ENCODE measurements at regions not wholly inside any gene's neighbourhood (a gene's known extent, or its start where the extent isn't known, plus 50 kb on each side); places are given as distances from the start of the nearest gene placed in this dataset.

DNA sequence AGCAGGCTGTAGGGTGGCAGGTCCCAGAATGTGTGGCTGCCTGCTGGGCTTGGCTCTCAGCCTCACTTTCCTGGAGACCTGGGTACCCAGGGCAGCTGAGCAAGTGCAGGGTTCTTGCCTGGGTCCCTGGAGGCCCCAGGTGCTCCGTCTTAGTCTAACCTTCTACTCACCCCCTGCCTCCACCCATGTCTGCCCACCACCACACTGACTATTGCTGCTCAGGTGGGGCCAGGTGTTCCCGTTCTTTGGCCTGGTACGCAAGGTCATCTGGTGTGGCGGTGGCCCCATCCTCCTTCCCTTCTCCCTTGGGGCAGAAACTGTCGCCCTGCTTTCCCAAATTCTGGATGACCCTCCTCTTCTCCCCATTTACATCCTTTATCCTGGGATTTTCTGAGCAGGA is 319.9 kb downstream of the TMEM121 start:
- Histone ChIP-seq H3F3A (replicated peaks; ENCODE audit: low read depth) (no peaks in the 10 kb centered on the region), H3K27ac (ENCODE audit: low read depth) (no peak overlapping the region), H3K4me3 (no peak overlapping the region), H3K9me2 (ENCODE audit: insufficient read depth) (no peaks in the 10 kb centered on the region), H3K36me3 (ENCODE audit: insufficient read depth) (no peaks in the 10 kb centered on the region), H3K27me3 (ENCODE audit: insufficient read depth) (no peaks in the 10 kb centered on the region), H3K4me1 (ENCODE audit: insufficient read depth) (no peaks in the 10 kb centered on the region), H3K79me2 (replicated peaks; ENCODE audit: insufficient read depth) (no peaks in the 10 kb centered on the region), H4K20me1 (replicated peaks; ENCODE audit: insufficient read depth) (no peaks in the 10 kb centered on the region), H3K4me2 (no peak overlapping the region), H2AFZ (no peak overlapping the region)
- ATAC-seq (no peak), DNase-seq (ENCODE audit: low spot score) (no peak)
- Mint-ChIP-seq H3K27me3 (ENCODE audit: insufficient read depth, low read depth, poor library complexity) (peaks cover 14% of the 10 kb centered on the region), H3K4me1 (no peaks in the 10 kb centered on the region), H3K4me3 (no peak overlapping the region), H3K9me3 (peaks cover 91% of the 10 kb centered on the region), H3K36me3 (ENCODE audit: low read depth) (peaks cover 33% of the 10 kb centered on the region), H3K27ac (no peak overlapping the region)
- no peak for TF ChIP-seq STAT1 (IDR thresholded peaks at IDR 0.05; ENCODE audit: unreplicated experiment)
- TF ChIP-seq ZNF331 (CRISPR knock-in tag; IDR thresholded peaks at IDR 0.05; ENCODE audit: low read depth), result no peak
- TF ChIP-seq POLR2AphosphoS5 (IDR thresholded peaks at IDR 0.05; ENCODE audit: low read depth), result no peak
- no peak for TF ChIP-seq EZH2phosphoT487 (IDR thresholded peaks at IDR 0.05; ENCODE audit: unreplicated experiment)
- TF ChIP-seq, protein P1, sequence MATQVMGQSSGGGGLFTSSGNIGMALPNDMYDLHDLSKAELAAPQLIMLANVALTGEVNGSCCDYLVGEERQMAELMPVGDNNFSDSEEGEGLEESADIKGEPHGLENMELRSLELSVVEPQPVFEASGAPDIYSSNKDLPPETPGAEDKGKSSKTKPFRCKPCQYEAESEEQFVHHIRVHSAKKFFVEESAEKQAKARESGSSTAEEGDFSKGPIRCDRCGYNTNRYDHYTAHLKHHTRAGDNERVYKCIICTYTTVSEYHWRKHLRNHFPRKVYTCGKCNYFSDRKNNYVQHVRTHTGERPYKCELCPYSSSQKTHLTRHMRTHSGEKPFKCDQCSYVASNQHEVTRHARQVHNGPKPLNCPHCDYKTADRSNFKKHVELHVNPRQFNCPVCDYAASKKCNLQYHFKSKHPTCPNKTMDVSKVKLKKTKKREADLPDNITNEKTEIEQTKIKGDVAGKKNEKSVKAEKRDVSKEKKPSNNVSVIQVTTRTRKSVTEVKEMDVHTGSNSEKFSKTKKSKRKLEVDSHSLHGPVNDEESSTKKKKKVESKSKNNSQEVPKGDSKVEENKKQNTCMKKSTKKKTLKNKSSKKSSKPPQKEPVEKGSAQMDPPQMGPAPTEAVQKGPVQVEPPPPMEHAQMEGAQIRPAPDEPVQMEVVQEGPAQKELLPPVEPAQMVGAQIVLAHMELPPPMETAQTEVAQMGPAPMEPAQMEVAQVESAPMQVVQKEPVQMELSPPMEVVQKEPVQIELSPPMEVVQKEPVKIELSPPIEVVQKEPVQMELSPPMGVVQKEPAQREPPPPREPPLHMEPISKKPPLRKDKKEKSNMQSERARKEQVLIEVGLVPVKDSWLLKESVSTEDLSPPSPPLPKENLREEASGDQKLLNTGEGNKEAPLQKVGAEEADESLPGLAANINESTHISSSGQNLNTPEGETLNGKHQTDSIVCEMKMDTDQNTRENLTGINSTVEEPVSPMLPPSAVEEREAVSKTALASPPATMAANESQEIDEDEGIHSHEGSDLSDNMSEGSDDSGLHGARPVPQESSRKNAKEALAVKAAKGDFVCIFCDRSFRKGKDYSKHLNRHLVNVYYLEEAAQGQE (IDR thresholded peaks at IDR 0.05; ENCODE audit: unreplicated experiment), result no peak
- TF ChIP-seq ZNF114 (CRISPR knock-in tag; IDR thresholded peaks at IDR 0.05), result no peak
- TF ChIP-seq JUNB (IDR thresholded peaks at IDR 0.05; ENCODE audit: unreplicated experiment), result no peak
- TF ChIP-seq EZH2 (IDR thresholded peaks at IDR 0.05; ENCODE audit: low read depth, unreplicated experiment), result no peak
- TF ChIP-seq CTCF (conservative IDR thresholded peaks at IDR 0.05; ENCODE audit: low read depth in 2 of 2), result no peak
- TF ChIP-seq, protein P2, sequence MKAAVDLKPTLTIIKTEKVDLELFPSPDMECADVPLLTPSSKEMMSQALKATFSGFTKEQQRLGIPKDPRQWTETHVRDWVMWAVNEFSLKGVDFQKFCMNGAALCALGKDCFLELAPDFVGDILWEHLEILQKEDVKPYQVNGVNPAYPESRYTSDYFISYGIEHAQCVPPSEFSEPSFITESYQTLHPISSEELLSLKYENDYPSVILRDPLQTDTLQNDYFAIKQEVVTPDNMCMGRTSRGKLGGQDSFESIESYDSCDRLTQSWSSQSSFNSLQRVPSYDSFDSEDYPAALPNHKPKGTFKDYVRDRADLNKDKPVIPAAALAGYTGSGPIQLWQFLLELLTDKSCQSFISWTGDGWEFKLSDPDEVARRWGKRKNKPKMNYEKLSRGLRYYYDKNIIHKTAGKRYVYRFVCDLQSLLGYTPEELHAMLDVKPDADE (IDR thresholded peaks at IDR 0.05), result no peak
- TF ChIP-seq, protein P3, sequence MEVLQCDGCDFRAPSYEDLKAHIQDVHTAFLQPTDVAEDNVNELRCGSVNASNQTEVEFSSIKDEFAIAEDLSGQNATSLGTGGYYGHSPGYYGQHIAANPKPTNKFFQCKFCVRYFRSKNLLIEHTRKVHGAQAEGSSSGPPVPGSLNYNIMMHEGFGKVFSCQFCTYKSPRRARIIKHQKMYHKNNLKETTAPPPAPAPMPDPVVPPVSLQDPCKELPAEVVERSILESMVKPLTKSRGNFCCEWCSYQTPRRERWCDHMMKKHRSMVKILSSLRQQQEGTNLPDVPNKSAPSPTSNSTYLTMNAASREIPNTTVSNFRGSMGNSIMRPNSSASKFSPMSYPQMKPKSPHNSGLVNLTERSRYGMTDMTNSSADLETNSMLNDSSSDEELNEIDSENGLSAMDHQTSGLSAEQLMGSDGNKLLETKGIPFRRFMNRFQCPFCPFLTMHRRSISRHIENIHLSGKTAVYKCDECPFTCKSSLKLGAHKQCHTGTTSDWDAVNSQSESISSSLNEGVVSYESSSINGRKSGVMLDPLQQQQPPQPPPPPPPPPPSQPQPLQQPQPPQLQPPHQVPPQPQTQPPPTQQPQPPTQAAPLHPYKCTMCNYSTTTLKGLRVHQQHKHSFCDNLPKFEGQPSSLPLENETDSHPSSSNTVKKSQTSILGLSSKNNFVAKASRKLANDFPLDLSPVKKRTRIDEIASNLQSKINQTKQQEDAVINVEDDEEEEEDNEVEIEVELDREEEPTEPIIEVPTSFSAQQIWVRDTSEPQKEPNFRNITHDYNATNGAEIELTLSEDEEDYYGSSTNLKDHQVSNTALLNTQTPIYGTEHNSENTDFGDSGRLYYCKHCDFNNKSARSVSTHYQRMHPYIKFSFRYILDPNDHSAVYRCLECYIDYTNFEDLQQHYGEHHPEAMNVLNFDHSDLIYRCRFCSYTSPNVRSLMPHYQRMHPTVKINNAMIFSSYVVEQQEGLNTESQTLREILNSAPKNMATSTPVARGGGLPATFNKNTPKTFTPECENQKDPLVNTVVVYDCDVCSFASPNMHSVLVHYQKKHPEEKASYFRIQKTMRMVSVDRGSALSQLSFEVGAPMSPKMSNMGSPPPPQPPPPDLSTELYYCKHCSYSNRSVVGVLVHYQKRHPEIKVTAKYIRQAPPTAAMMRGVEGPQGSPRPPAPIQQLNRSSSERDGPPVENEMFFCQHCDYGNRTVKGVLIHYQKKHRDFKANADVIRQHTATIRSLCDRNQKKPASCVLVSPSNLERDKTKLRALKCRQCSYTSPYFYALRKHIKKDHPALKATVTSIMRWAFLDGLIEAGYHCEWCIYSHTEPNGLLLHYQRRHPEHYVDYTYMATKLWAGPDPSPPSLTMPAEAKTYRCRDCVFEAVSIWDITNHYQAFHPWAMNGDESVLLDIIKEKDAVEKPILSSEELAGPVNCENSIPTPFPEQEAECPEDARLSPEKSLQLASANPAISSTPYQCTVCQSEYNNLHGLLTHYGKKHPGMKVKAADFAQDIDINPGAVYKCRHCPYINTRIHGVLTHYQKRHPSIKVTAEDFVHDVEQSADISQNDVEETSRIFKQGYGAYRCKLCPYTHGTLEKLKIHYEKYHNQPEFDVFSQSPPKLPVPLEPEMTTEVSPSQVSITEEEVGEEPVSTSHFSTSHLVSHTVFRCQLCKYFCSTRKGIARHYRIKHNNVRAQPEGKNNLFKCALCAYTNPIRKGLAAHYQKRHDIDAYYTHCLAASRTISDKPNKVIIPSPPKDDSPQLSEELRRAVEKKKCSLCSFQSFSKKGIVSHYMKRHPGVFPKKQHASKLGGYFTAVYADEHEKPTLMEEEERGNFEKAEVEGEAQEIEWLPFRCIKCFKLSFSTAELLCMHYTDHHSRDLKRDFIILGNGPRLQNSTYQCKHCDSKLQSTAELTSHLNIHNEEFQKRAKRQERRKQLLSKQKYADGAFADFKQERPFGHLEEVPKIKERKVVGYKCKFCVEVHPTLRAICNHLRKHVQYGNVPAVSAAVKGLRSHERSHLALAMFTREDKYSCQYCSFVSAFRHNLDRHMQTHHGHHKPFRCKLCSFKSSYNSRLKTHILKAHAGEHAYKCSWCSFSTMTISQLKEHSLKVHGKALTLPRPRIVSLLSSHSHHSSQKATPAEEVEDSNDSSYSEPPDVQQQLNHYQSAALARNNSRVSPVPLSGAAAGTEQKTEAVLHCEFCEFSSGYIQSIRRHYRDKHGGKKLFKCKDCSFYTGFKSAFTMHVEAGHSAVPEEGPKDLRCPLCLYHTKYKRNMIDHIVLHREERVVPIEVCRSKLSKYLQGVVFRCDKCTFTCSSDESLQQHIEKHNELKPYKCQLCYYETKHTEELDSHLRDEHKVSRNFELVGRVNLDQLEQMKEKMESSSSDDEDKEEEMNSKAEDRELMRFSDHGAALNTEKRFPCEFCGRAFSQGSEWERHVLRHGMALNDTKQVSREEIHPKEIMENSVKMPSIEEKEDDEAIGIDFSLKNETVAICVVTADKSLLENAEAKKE (CRISPR knock-in tag; IDR thresholded peaks at IDR 0.05), result no peak
- no peak for TF ChIP-seq NANOG (IDR thresholded peaks at IDR 0.05; ENCODE audit: borderline replicate concordance)
- TF ChIP-seq CREB1 (CRISPR knock-in tag; IDR thresholded peaks at IDR 0.05; ENCODE audit: low read depth), result no peak
